H1 (cell line): ENCODE measurements at regions not wholly inside any gene's neighbourhood (a gene's known extent, or its start where the extent isn't known, plus 50 kb on each side); places are given as distances from the start of the nearest gene placed in this dataset.

Source experiments
- CTCF ChIA-PET: fragments of 300-600 bp; sonication (Branson Sonifier 250); formaldehyde crosslinking; loops from one replicate; lab custom pipeline; 2021; ENCODE audit not compliant: partially characterized antibody; lab: Charles Lee
- POLR2A ChIA-PET: fragments of 300-600 bp; sonication (Branson Sonifier 250); formaldehyde crosslinking; loops from one replicate; lab custom pipeline; 2021; ENCODE audit warnings: inconsistent platforms; ENCODE audit not compliant: partially characterized antibody; lab: Charles Lee
- DNase-seq, 2 experiments: peaks; one replicate each; pipeline versions ENCODE4 v3.0.0 to v3.0.0-alpha.2; 2010 to 2022; ENCODE audit warnings: low spot score in 2 of 2, low read depth in 1 of 2, mixed read lengths in 1 of 2
- FAIRE-seq: peaks from 2 replicates; lab custom pipeline; 2011; peaks lifted over from hg19 to GRCh38; lab: Jason Lieb, UNC
- H2AFZ ChIP-seq: 2 replicates; pipeline ENCODE4 v1.8.1; 2012; ENCODE audit warnings: low read length, inconsistent platforms
- H2AK5ac ChIP-seq: 2 replicates; pipeline ENCODE4 v1.6.1; 2013; ENCODE audit warnings: low read depth, low read length
- H2BK120ac ChIP-seq: replicated peaks from 2 replicates; pipeline ENCODE3; 2013; ENCODE audit warnings: low read depth, low read length, inconsistent platforms
- H2BK12ac ChIP-seq: 2 replicates; pipeline ENCODE4 v1.6.1; 2013; ENCODE audit warnings: low read depth, low read length
- H2BK15ac ChIP-seq: 2 replicates; pipeline ENCODE4 v1.6.1; 2013; ENCODE audit warnings: low read length
- H2BK20ac ChIP-seq: 2 replicates; pipeline ENCODE4 v1.6.1; 2013; ENCODE audit warnings: low read length
- H2BK5ac ChIP-seq: 2 replicates; pipeline ENCODE4 v1.6.1; 2013; ENCODE audit warnings: low read depth, low read length
- H3K14ac ChIP-seq: 2 replicates; pipeline ENCODE4 v1.6.1; 2013; ENCODE audit warnings: inconsistent platforms; ENCODE audit not compliant: insufficient read length
- H3K18ac ChIP-seq: 2 replicates; pipeline ENCODE4 v1.6.1; 2013; ENCODE audit warnings: low read length; ENCODE audit errors: extremely low read depth
- H3K23ac ChIP-seq: 2 replicates; pipeline ENCODE4 v1.6.1; 2013; ENCODE audit warnings: inconsistent platforms; ENCODE audit not compliant: insufficient read length
- H3K23me2 ChIP-seq: 2 replicates; pipeline ENCODE4 v1.6.1; 2013; ENCODE audit warnings: low read depth, low read length
- H3K27ac ChIP-seq: 2 replicates; pipeline ENCODE4 v1.6.1; 2011; ENCODE audit warnings: low read depth, low read length, inconsistent platforms
- H3K27me3 ChIP-seq, 4 experiments: replicated peaks in 1 of 4; 1 replicate in 1 of 4; 2 replicates in 3 of 4; pipeline versions ENCODE4 v1.6.1 to v1.8.1; 2011 to 2013; ENCODE audit warnings: low read length in 3 of 4, mild to moderate bottlenecking in 3 of 4, inconsistent platforms in 2 of 4, mixed read lengths in 2 of 4, moderate library complexity in 1 of 4; ENCODE audit not compliant: control insufficient read depth in 3 of 4, insufficient read depth in 3 of 4; ENCODE audit errors: extremely low read depth in 1 of 4
- H3K36me3 ChIP-seq, 4 experiments: 2 replicates each; pipeline versions ENCODE4 v1.6.1 to v1.8.1; 2011 to 2013; ENCODE audit warnings: mild to moderate bottlenecking in 4 of 4, low read length in 3 of 4, moderate library complexity in 2 of 4, control low read depth in 1 of 4, inconsistent platforms in 1 of 4; ENCODE audit not compliant: insufficient read depth in 4 of 4, control insufficient read depth in 2 of 4
- H3K4ac ChIP-seq: replicated peaks from 2 replicates; pipeline ENCODE3; 2013; ENCODE audit warnings: low read length, low read depth, mixed read lengths, inconsistent platforms; ENCODE audit not compliant: insufficient read length
- H3K4me1 ChIP-seq, 4 experiments: replicated peaks in 1 of 4; 1 replicate in 1 of 4; 2 replicates in 3 of 4; pipeline versions ENCODE4 v1.6.1 to v1.8.1; 2011 to 2013; ENCODE audit warnings: low read length in 3 of 4, inconsistent platforms in 2 of 4, mixed read lengths in 1 of 4; ENCODE audit not compliant: insufficient read depth in 4 of 4, control insufficient read depth in 3 of 4
- H3K4me2 ChIP-seq, 2 experiments: 2 replicates each; pipeline versions ENCODE4 v1.6.1 to v1.8.1; 2011 to 2013; ENCODE audit warnings: low read depth in 2 of 2, low read length in 2 of 2, control low read depth in 1 of 2, inconsistent platforms in 1 of 2, mild to moderate bottlenecking in 1 of 2; ENCODE audit not compliant: insufficient read depth in 1 of 2
- H3K4me3 ChIP-seq, 4 experiments: fragments of 200-600, 300-600 bp in 1 of 4; sonication (generic), shearing (Covaris generic), sonication (Bioruptor Twin) in 1 of 4; 2 replicates each; pipeline versions ENCODE4 v1.5.1 to v1.8.1; 2011 to 2016; ENCODE audit warnings: low read length in 4 of 4, low read depth in 3 of 4, control low read depth in 2 of 4, inconsistent platforms in 2 of 4, mild to moderate bottlenecking in 2 of 4, mixed read lengths in 1 of 4, moderate library complexity in 1 of 4; ENCODE audit not compliant: insufficient read depth in 2 of 4; ENCODE audit errors: extremely low read depth in 1 of 4
- H3K56ac ChIP-seq: replicated peaks from 2 replicates; pipeline ENCODE3; 2013; ENCODE audit warnings: low read depth, mild to moderate bottlenecking, mixed read lengths, low read length, inconsistent platforms; ENCODE audit not compliant: insufficient read length
- H3K79me1 ChIP-seq: 2 replicates; pipeline ENCODE4 v1.6.1; 2013; ENCODE audit warnings: low read depth, low read length, control low read depth
- H3K79me2 ChIP-seq, 2 experiments: 2 replicates each; pipeline versions ENCODE4 v1.6.1 to v1.8.1; 2012 to 2013; ENCODE audit warnings: low read length in 2 of 2, mild to moderate bottlenecking in 2 of 2, inconsistent platforms in 1 of 2; ENCODE audit not compliant: insufficient read depth in 2 of 2, control insufficient read depth in 1 of 2
- H3K9ac ChIP-seq, 4 experiments: replicated peaks in 1 of 4; 1 replicate in 1 of 4; 2 replicates in 3 of 4; pipeline versions ENCODE4 v1.6.1 to v1.8.1; 2011 to 2013; ENCODE audit warnings: low read depth in 3 of 4, low read length in 3 of 4, control low read depth in 2 of 4, mild to moderate bottlenecking in 2 of 4, moderate library complexity in 2 of 4, inconsistent platforms in 1 of 4; ENCODE audit errors: extremely low read depth in 1 of 4
- H3K9me3 ChIP-seq, 2 experiments: 2 replicates each; pipeline versions ENCODE4 v1.6.1 to v1.8.1; 2012 to 2013; ENCODE audit warnings: mild to moderate bottlenecking in 2 of 2, moderate library complexity in 2 of 2, control low read depth in 1 of 2, inconsistent platforms in 1 of 2, low read depth in 1 of 2, low read length in 1 of 2, mixed read lengths in 1 of 2; ENCODE audit not compliant: insufficient read depth in 2 of 2
- H4K20me1 ChIP-seq, 2 experiments: replicated peaks in 1 of 2; 2 replicates each; pipeline versions ENCODE3 to v1.8.1; 2011 to 2013; ENCODE audit warnings: inconsistent platforms in 2 of 2, low read length in 2 of 2, mild to moderate bottlenecking in 1 of 2; ENCODE audit not compliant: insufficient read depth in 2 of 2, control insufficient read depth in 1 of 2
- H4K5ac ChIP-seq: 2 replicates; pipeline ENCODE4 v1.6.1; 2013; ENCODE audit warnings: low read length, low read depth, mixed read lengths, inconsistent platforms; ENCODE audit not compliant: insufficient read length
- H4K8ac ChIP-seq: 2 replicates; pipeline ENCODE4 v1.8.0; 2013; ENCODE audit warnings: mild to moderate bottlenecking, moderate library complexity, low read length, inconsistent platforms; ENCODE audit not compliant: insufficient read depth; ENCODE audit errors: extremely low read depth
- H4K91ac ChIP-seq: replicated peaks from 2 replicates; pipeline ENCODE3; 2013; ENCODE audit warnings: low read length, mixed read lengths, inconsistent platforms; ENCODE audit not compliant: insufficient read length
- BACH1 ChIP-seq: IDR thresholded peaks from 2 replicates; pipeline ENCODE4 v1.6.1; 2012; ENCODE audit warnings: low read length, improper control_type of control experiment
- BCL11A ChIP-seq, 2 experiments: IDR thresholded peaks; one replicate each; pipeline ENCODE4 v1.6.1; 2011; ENCODE audit warnings: low read depth in 2 of 2, low read length in 2 of 2, mild to moderate bottlenecking in 2 of 2
- BRCA1 ChIP-seq: IDR thresholded peaks from 2 replicates; pipeline ENCODE4 v1.6.1; 2012; ENCODE audit warnings: low read depth, low read length, improper control_type of control experiment
- GABPA ChIP-seq: IDR thresholded peaks from 2 replicates; pipeline ENCODE4 v1.6.1; 2011; ENCODE audit warnings: mild to moderate bottlenecking, low read length, moderate library complexity, borderline replicate concordance; ENCODE audit not compliant: insufficient read depth
- GTF2F1 ChIP-seq: IDR thresholded peaks from 2 replicates; pipeline ENCODE4 v1.6.1; 2012; ENCODE audit warnings: low read depth, low read length, improper control_type of control experiment, borderline replicate concordance
- KDM1A ChIP-seq: fragments of 200-600, 300-600 bp; sonication (generic); IDR thresholded peaks from 2 replicates; pipeline ENCODE4 v1.7.1; 2016; ENCODE audit warnings: mild to moderate bottlenecking, low read length, borderline replicate concordance
- KDM4A ChIP-seq: IDR thresholded peaks from one replicate; pipeline ENCODE4 v1.7.1; 2012; ENCODE audit warnings: low read depth, mild to moderate bottlenecking, moderate library complexity, low read length, inconsistent platforms; ENCODE audit not compliant: severe bottlenecking
- SIN3A ChIP-seq, 2 experiments: IDR thresholded peaks in 1 of 2; conservative IDR thresholded peaks in 1 of 2; 2 replicates each; pipeline ENCODE4 v1.6.1; 2011 to 2012; ENCODE audit warnings: low read length in 2 of 2, improper control_type of control experiment in 1 of 2, low read depth in 1 of 2, mild to moderate bottlenecking in 1 of 2
- SP1 ChIP-seq: IDR thresholded peaks from 2 replicates; pipeline ENCODE4 v1.6.1; 2011; ENCODE audit warnings: low read depth, low read length
- SP2 ChIP-seq: IDR thresholded peaks from 2 replicates; pipeline ENCODE4 v1.6.1; 2012; ENCODE audit warnings: mild to moderate bottlenecking, low read length, inconsistent platforms
- SP4 ChIP-seq: IDR thresholded peaks from 2 replicates; pipeline ENCODE4 v1.6.1; 2012; ENCODE audit warnings: low read length, inconsistent platforms
- WGBS, 2 experiments: shearing (Covaris generic) in 1 of 2; methylation state at CpG; one replicate each; pipeline versions ENCODE4 v1.1.6 to v1.1.7; 2013 to 2015; ENCODE audit warnings: low lambda C conversion rate in 2 of 2, mixed read lengths in 2 of 2, inconsistent platforms in 1 of 2, low coverage in 1 of 2, missing lambda C conversion rate in 1 of 2; ENCODE audit not compliant: insufficient replicate concordance in 2 of 2, insufficient coverage in 1 of 2, insufficient read length in 1 of 2; ENCODE audit errors: extremely low coverage in 1 of 2, missing lambda C conversion rate in 1 of 2; 5-methylcytosine and 5-hydroxymethylcytosine counted together
- TF ChIP-seq, protein P1 (sequence below): IDR thresholded peaks from 2 replicates; pipeline ENCODE4 v1.6.1; 2011; ENCODE audit warnings: low read depth, mild to moderate bottlenecking, low read length; ENCODE audit not compliant: insufficient read depth

DNA sequence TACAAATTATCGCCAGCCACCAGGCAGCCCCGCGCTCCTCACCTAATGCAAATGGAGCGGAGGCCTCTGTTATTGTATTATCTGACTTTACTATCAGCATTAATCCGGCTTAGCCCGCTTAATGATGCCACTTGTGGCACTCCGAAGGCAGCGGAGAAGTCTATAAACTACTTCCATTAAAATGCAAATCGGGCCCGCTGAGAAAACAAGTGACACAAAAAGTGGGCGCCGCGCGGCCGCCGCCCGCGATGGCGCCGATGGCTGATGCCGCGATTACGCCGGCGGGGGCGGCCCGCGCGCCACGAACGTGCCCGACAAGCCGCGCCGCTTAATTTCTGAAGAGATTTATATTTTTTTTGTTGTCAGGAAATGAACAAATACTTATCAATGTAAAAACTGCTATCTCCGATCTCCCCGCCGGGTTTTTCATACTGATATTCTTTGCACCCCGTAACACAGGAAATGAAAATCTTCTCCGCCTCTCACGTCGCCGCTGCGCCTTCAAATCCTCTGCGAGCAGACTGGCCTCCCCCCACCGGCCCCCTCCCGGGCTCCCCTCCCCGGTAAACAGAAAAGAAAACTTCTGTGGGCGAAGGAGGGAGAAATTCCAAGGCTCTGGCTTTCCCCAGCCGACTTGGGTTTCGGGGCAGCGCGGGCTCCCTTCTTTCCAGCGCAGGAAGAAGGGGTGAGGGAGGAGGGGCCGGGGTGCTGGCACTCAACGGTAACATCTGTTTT, 221.8 kb downstream of the INSIG2 start:
- Histone ChIP-seq H3K4me3 (peak overlapping the region; percentile 30 to 69 (median 50)), H3K36me3 (no peaks in the 10 kb centered on the region), H2AFZ (no peak overlapping the region), H4K5ac (peak overlapping the region; percentile 64), H3K79me1 (no peaks in the 10 kb centered on the region; the same call in 1 of the 2 replicates), H3K4ac (no peak overlapping the region), H2BK120ac (no peak overlapping the region), H2AK5ac (no peak overlapping the region; the same call in 1 of the 2 replicates), H3K9ac (peak overlapping the region; percentile 54 to 88 (median 70)), H2BK12ac (peak overlapping the region; percentile 68; the same call in 1 of the 2 replicates), H2BK5ac (peak overlapping the region; percentile 67), H3K23ac (no peak overlapping the region), H3K18ac (peak overlapping the region; percentile 71; the same call in 1 of the 2 replicates), H3K27ac (peak overlapping the region; percentile 82), H4K20me1 (no peaks in the 10 kb centered on the region), H3K23me2 (peaks cover 4% of the 10 kb centered on the region), H4K8ac (peak overlapping the region; percentile 79; the same call in 1 of the 2 replicates), H4K91ac (peak overlapping the region; percentile 81), H3K4me2 (peak overlapping the region; percentile 70 to 83), H3K56ac (peak overlapping the region; percentile 32), H3K9me3 (no peaks in the 10 kb centered on the region), H3K79me2 (no peaks in the 10 kb centered on the region), H3K27me3 (peaks cover 0 to 3% (median 0%) of the 10 kb centered on the region in 4 experiments; a peak in 3 of 7 replicates), H3K14ac (no peak overlapping the region), H2BK20ac (no peak overlapping the region; the same call in 1 of the 2 replicates), H3K4me1 (peaks cover 0 to 18% (median 11%) of the 10 kb centered on the region in 4 experiments; a peak in 5 of 7 replicates), H2BK15ac (no peak overlapping the region)
- 1% methylated on average over 52 of the region's 56 CpGs; no CpG with 5 or more reads in 1 of the 2 experiments for WGBS, 2 experiments
- POLR2A ChIA-PET: interaction anchor here (0.7 to 1.1 kb wide), 3 partner anchors 9 to 24 kb away, joined by 3 to 9 read pairs (median 4); no protein-coding TSS in a partner anchor
- peak in 1 of 2 experiments; percentile 79 for DNase-seq
- FAIRE-seq: no peak
- CTCF ChIA-PET: no interaction called here
- TF ChIP-seq GTF2F1 (peak; percentile 50; the same call in 1 of the 2 replicates), SP1 (no peak; the same call in 1 of the 2 replicates), SP2 (no peak), GABPA (no peak), BACH1 (no peak), BRCA1 (no peak), BCL11A (IDR thresholded peaks at IDR 0.05; ENCODE audit: low read depth in 2 of 2, low read length in 2 of 2) (no peak), SIN3A (conservative IDR thresholded peaks at IDR 0.05 in 1 of 2, IDR thresholded peaks at IDR 0.05 in 1 of 2; ENCODE audit: low read depth in 1 of 2, low read length in 2 of 2) (no peak), KDM4A (peak; percentile 88), SP4 (no peak), KDM1A (no peak)
- TF ChIP-seq, protein P1, sequence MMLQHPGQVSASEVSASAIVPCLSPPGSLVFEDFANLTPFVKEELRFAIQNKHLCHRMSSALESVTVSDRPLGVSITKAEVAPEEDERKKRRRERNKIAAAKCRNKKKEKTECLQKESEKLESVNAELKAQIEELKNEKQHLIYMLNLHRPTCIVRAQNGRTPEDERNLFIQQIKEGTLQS: no peak; the same call in 1 of the 2 replicates
